CMK (cell line): ENCODE measurements at regions not wholly inside any gene's neighbourhood (a gene's known extent, or its start where the extent isn't known, plus 50 kb on each side); places are given as distances from the start of the nearest gene placed in this dataset.

Experiments
- DNase-seq: peaks from one replicate; pipeline ENCODE4 v3.0.0-alpha.2; 2010; ENCODE audit warnings: low read depth

DNA sequence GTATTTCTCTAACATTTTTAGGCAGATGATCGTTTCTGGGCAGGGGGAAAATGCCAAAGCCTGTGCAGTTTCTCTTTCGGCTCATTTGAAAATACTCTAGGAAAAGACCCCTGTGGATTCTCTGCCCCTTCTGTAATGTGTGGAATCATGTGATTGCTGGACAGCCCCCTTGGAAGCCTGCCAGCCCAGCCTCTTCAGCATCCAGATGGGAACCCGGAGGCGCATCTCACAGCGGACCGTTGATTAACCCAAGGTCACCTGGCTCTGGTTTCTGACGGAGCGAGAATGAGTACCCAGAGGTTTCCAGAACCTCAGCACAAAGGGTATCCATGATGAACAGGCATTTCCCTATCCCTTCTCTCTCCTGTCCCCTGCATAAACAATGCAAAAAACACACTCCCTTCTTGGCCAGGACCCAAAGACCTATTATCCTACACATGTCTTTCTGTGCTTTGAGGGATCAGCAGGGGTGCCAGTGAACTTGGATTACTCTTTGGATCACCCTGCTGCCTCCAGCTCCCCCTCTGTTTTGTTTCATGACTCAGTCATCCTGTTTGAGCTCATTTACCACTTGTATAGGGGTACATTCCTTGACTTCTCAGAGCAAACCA is 957.1 kb upstream of the RBFOX1 start:
- no peak for DNase-seq

DNA sequence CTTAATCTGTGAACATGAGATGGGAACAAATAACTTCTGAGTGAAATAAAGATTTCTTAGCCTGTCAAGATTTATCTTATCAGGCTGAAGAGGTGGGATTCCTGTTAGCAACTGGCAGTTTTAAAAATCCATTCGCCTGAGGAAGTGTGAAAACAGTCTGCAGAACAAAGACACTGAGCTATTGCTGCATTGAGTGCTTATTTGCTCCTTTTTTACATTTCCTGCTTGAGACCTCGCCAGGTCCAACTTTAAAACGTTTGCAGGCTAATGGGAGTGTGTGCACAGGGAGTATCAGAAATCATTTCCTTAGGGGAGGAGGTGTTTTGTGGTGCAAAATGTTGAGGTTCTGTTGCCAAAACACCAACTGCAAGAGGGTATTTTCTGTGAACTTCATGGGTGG is 957.8 kb upstream of the RBFOX1 start:
- no peak for DNase-seq

DNA sequence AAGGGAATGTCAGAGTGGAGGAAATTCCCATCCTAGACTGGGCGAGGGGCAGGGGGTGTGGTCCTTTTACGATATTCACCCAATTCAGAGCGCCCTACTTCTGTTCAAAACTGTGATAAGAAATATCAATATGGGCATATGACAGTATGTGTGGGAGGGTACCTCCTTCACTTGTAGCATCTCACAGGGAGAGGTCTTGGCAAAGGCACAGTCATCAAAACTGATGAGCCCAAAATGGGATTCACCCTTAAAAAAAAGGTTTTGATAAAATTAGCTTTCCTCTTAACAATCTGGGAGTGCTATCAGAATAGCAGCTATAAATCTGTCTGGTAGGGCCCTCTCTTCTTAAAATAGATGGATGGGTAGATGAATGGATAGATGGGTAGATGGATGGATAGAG is 967.8 kb upstream of the RBFOX1 start:
- DNase-seq = no peak

DNA sequence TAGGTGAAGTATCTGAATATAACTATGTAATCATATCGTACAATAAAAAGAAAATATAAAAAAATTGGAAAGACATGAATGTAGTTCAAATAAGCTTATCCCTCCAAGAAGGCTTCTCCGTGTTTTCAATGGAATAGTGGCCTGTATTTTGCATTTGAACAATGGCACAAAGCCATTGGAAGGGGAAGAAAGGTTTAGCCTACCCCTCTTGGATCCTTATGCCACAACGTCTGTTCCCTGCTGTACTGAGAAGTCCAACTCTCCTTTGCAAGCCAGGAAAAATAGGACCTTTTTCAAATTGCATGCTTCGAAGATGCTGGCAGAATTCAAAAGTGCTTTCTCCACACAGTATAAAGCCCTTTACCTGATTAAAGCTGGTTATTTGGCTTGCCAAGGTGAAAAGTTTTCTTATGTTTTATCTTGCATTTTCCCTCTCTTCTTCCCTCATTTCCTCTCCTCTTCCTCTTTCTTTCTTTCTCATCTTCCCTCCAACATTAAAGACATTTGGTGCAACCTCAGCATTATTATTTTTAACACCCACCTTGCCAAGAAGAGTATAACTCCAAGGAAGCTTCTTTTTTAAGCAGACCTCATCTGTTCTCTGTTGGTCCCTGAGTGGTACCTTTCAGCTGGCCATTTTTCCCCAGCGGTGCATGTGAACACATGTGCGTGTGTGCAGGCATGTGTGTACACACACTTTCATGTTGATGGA is 968.6 kb upstream of the RBFOX1 start:
- no peak for DNase-seq

DNA sequence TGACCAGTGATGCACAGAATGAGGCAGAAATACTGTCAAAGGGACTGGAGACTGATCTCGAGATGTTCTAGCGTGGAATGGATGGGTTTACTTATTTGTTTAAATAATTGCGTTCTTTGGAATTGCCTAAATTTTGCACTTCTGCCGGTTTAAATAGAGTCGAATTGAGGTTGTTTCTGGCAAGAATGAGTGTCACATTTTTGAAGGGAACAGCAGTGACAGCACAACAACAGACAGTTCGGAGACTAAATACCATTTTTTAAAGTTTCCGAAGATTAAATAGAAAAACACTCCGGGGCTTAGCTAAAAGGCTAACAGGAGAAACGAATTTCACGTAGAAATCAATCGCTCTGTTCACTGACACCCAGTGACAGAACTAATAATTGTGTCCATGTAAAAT is 969.2 kb upstream of the RBFOX1 start:
- no peak for DNase-seq

DNA sequence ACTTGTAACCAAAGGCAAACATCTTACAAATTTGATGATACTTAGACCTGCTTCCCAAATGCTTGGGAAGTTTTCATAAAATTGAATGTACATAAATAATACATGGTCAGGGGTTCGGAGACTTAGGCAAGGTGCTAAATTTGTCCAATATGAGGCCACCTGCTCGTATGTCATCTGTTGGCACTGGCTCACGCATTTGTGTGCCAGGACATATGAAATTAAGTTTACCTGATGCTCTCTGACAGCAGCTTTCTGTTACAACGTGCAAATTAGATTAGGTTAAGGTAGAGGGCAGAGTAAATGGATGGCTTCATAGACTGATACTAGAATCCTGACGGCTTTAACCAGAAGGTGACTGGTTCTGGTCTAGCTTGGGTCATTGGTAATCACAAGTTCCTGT is 970.3 kb upstream of the RBFOX1 start:
- no peak for DNase-seq

DNA sequence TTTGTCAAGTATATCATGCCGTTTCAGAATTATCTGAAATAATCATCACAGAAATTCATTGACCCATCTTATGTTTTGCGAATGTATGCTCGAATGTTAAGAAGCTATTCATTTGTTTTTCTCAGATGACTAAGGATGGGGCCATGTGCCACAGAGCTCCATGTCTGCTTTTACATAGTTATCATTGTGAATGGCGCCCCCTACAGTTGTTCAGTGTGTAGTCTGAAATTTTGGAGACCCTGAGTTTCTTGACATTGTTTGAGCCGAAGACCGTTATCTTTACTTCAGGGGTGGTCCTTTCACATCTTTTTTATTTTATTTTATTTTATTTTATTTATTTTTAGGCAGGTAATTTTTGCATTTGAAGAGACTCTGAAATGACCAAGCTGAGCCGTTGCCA is 972.0 kb upstream of the RBFOX1 start:
- DNase-seq = no peak

DNA sequence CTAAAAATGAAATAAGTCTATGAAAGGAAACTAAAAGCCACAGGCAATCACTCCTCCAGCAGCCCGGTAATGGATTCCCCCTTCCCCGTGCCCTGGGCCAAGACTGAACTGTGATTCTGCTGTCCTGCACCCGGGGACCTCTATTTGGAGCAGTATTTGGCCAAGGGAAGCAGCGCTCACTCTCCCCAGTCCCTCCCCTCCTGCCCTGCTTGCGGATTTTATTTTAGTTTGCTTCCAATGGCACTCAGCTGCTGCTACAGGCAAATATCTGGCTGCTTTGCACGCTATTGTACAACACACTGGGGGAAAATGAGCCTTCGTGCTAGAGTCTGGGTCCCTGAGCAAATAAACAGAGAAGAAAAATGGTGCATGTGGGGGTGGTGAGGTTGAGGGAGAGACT is 975.7 kb upstream of the RBFOX1 start:
- DNase-seq = no peak

DNA sequence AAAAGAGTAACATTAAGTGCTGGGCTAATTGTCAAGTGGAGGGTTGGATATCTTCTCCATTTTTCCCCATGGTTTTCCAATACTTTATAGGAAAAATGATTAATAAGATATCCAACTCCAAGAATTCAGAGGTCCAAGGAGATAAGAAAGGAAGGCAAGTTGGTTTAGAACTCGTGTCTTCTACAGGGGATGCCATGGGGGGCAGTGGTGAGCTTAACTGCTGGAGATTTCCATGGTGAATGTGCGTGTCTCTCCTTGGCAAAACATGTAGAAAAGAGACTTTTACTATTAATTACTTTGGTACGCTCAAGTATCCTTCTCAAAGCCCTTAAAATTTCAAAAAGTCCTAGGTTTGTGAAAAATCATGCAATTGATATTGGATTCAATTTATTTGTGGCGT is 982.9 kb upstream of the RBFOX1 start:
- DNase-seq = no peak

DNA sequence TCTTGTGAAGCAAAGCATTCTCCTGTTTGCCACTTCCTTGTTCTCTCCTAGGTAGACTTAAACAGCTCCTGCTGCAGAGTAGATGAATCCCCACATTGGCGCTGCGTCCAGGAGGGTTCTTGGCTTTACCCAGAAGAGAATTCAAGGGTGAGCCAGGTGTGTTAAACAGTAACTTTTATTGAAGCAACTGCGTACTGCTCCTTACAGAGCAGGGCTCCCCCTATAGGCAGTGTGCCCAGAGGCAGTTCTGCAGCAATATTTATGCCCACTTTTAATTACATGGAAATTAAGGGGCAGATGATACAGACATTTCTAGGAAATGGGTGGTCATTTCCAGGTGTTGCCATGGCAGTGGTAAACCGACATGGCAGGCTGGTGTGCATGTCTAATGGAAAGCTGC is 987.6 kb upstream of the RBFOX1 start:
- no peak for DNase-seq

DNA sequence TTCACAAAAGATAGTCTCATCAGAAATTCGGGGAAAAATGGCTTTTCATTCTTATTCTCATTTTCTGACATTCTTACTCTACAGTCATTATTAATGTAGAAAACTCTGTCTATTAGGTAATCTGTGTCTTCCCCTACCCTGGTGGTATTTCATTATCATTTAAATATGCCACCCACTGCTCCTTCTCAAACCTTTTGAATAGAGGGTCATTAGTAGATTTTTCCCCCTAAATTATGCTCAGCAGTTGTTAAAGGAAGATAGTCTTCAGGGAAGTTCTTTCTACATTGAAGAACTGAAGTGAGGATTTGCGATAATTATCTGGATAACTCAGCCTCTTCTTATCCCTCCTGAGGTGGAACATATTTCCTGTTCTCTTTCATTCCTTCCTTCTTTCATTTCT is 989.5 kb upstream of the RBFOX1 start:
- DNase-seq = no peak

DNA sequence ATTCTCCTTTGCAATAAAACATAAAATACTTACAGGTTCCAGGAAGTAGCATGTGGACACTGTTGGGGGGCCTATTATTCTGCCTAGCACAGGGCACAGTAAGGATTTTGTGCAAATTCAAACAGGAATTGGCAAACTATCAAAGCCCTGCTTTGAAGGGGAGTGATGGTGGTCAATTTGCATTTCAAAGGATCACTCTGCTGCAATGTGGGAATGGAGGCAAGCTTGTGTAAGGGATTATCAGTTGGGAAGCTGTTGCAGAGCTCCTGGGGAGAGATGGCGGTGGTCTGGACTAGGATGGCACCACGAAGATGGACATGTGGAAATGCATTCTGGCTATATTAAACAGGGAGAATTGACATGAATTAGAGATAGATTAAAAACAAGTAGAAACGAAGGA is 990.7 kb upstream of the RBFOX1 start:
- DNase-seq = no peak

DNA sequence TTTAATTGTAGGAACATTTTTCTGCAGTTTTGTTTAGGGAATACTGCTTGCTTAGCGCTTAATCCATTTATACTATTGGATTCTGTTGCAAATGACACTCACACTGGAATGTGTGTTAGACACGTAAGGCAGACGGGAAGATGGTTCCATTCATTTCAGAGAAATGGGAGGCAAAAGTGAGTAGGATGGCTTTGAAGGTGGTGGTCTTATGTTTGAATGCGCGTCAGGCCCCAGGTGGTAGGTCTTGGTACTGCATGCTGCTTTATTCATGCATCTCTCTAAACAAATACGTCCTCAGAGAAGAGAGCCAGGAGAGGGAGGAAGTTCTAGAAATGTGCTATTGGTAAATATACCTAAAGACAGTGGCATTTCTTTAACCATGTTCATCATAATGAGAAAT is 997.6 kb upstream of the RBFOX1 start:
- DNase-seq = no peak

DNA sequence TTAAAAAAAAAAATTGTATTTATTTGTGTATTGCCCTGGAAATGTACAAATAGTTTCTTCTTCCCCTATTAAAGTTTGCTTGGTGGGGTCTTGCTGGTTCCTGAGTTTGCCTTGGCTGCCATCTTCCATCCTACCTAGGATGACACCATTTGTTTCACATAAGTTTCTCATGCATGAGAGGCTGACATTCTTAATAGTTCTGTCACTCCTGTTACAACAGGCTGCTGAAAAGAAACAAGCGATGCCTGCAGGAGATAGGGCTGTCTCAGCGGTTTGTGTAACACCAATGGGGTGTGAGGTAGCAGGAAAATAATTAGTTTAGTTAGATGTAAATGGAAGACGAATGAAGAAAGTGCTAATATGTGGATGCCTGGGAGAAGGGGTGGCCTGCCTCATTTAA is 1000.9 kb upstream of the RBFOX1 start:
- no peak for DNase-seq

DNA sequence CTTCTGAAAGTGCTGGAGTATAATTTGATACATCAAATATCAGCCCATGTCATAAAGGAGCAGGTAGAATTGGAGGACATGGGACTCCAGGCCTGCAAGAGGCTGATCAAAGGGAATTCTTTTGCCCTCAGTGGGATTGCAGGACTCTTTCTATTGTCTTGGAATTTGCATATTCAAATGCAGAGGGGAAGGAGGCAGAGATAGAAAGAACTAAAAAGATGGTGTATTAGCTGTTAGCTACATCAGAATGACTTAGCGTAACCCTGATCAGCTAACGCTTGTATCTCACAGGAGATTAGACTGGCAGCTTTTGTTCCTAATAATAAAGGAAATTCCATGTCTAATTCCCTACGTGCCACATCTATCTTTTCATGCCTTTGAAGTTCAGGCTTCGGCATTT is 1014.7 kb upstream of the RBFOX1 start:
- DNase-seq = no peak

DNA sequence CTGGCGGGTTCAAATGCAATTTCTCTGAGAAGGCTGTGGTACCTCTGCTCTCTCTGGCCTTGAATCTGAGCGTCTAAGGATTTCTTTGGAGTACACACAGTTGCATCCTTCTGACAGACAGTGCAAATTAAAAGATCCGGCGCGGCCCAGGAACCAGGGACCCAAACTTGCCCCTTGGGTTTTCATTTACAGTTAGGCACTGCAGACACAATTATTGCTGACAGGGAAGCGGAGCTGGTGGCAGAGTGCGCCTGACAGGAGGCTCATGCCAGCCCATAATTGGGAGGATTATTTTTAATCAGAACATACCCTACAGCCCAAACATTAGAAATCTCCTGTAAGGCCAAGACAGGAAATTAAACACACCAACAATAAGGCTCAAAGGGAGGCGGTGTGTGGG is 1023.4 kb upstream of the RBFOX1 start:
- no peak for DNase-seq

DNA sequence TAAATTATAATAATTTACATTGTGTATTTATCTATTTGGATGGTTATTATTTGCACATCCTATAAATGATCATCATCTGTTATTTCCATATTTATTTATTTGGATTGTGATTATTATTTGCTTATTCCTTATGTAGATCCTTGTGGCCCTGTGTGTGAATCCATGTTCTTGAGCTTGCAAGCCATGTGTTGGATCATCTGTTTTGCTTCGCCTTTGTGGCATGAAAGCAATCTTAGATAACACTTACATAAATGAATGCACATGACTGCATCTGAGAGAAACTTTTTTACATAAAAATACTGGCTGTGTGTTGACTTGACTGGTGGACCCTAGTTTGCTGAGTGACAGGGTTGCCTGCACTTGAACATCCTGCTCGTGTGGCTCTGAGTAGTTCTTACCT is 1024.5 kb upstream of the RBFOX1 start:
- DNase-seq = no peak

DNA sequence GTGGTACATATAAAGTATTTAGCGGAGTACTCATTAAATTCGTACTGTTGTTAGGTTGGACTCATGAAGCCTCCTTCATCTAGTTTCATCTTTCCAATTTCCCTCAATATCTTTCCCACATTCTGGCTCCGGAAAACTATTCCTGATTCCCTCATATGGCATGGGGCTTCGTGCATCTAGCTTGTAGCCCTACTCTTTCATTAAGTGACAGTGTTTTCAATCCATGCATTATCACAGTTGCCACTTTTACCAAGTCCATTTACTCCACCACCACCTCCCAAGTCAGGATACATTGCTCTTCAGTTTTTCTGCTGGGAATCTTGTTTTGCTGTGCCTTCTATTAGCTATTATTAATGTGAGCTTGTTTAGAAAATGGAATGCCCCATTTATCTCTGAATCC is 1032.1 kb upstream of the RBFOX1 start:
- DNase-seq = no peak

DNA sequence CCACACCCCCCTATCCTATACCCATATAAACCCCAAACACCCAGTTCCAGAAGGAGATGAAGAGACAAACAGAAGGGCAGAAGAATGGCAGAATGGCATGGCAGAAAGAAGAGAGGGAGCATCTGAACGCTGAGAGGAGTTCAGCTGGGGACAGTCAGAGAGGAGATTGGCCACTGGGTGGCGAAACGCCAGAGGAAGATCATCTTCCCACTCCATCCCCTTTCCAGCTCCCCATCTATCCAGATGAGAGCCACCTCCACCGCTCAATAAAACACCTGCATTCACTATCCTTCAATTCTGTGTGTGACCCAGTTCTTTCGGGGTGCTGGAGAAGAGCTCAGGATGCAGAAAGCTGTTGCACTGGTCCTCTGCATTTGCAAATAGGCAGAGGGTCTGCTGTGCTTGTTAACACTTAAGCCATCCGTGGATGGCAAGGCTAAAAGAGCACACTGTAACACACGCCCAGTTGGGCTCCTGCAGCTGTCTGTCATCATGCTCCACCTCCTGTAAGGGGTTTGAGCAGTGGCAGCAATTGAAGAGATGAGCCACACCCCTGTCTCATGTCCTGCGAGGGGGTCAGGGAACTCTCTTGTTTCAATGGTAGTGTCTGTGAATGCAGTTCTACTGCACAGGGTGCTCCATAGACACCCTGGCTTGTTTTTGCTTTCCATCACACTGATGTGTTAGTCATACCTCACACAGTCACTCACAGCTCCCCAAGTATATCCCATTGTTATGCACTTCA is 1034.8 kb upstream of the RBFOX1 start:
- DNase-seq = no peak

DNA sequence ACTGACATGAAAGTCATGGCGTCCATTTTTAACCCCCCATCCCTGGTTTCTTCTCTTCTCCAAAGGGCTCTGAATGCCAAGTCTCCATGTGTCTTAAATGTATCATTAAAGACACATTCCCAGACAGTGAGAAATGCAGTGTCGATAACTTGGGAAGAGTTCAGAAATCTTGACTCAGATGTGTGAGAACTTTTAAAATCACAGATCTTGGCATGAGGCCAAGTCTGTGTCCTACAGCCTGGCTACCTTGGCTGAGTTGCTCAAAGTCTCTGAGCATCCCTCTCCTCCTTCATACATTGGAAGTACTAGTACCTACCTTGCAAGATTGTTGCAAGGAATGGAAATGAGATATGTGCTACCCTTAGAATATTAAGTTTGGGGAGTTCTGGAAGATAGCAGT is 1046.5 kb upstream of the RBFOX1 start:
- DNase-seq = no peak

DNA sequence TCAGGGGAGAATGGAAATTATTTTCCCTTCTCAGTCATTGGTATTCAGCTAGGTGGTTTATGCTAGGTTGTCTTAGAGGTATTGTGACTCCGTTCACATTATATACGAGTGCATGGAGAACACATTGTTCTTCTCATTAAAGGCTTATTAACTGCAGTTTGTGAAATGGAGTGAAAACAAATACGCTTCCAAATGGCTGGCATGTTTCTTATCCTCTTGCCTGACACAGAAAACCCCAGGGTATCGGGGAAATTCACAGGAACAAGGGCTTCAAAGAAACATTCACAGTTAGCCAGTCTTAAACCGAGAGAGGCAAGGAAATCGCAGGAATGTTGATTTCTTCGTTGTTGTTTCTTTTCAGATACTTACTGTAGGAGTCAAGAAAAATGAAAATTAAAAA is 1047.9 kb upstream of the RBFOX1 start:
- no peak for DNase-seq

DNA sequence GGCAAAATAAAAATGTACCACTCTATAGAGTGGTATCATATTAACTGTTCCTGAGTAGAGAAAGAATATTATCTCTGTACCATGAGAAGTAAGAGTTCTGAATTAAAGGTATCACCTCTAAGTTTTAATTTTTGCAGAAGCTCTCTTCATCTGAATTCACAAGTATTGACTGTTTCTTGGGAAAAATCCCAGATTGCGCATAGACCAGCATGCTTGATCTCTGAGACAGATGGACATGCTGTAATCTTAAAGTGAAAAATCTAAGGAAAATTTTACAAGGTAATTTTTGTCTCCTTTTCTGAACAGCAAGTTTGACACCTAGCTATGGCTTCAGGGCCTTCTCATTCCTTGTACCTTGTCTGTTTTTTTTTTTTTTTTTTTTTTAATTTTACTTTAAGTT is 1050.7 kb upstream of the RBFOX1 start:
- no peak for DNase-seq

DNA sequence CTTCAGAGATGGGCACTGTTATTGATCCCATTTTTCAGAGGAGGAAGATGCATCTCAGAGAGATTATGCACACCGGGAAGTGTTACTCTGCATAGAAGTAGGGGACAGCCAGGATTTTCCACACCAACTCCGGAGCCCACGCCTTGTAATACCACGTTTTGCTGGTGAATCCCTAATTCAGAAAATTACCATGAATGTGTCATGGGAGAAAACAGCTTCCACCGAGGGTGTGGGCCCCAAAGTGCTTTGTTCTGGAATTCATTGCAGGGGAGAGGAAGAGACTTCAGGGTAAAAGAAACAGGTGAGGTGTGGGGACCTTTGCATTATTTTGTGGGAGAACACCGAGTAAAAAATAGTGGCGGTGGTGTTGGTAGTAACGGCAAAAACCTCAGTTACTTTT is 1051.4 kb upstream of the RBFOX1 start:
- DNase-seq = no peak

DNA sequence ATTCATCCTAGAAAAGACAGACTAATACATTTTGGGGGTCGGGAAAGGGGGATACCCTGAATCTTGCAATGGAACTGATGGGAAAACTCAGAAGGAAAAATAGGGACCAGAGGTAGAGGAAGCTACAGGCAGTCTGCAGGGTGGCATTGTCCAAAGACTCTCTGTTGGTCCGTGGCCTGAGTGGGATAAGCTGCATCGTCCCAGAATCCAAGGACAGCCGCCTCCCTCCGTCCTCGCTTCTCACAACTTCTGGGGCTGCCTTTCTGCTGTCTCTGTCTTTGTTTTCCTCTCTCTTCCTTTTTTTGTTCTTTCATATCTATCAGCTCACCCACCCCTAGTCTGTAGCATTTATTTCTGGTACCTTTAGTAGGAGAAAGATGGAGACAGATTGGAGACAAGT is 1052.6 kb upstream of the RBFOX1 start:
- no peak for DNase-seq
